ENCODE measurements at regions not wholly inside any gene's neighbourhood (a gene's known extent, or its start where the extent isn't known, plus 50 kb on each side); places are given as distances from the start of the nearest gene placed in this dataset.

DNA sequence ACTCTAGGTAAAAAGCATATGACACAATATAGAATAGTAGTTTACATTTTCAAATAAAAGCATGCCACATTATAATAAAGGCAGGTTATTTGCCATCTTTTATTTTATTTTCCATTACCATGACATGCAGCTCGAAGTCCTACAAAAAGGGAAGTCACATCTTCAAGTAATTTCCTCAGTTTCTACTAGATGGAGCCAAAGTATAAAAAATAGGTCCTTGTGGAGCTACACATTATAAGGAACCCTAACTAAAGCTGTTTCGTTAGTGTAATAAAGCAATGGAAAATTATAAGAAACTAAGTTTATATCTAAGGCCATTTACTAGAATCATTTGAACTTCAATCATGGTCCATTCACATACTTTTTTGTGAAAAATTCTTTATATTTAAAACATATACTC, 674.5 kb downstream of the KCNJ3 start:
- Histone ChIP-seq H3K27ac (no peak overlapping the region), H3K4me3 (no peak overlapping the region), H3K9me3 (ENCODE audit: low read depth, low read length) (no peaks in the 10 kb centered on the region), H3K9ac (ENCODE audit: insufficient read length) (no peak overlapping the region), H3K36me3 (ENCODE audit: insufficient read depth, low read length) (no peaks in the 10 kb centered on the region)
- TF ChIP-seq FOXP2 (optimal IDR thresholded peaks at IDR 0.05; ENCODE audit: control extremely low read depth, extremely low read length, insufficient read depth) (no peak), EZH2 (IDR thresholded peaks at IDR 0.05) (no peak), POLR2AphosphoS5 (IDR thresholded peaks at IDR 0.05; ENCODE audit: borderline replicate concordance, low read depth, low read length) (no peak)
- peak; percentile 18 for DNase-seq (ENCODE audit: low read depth, low spot score)

DNA sequence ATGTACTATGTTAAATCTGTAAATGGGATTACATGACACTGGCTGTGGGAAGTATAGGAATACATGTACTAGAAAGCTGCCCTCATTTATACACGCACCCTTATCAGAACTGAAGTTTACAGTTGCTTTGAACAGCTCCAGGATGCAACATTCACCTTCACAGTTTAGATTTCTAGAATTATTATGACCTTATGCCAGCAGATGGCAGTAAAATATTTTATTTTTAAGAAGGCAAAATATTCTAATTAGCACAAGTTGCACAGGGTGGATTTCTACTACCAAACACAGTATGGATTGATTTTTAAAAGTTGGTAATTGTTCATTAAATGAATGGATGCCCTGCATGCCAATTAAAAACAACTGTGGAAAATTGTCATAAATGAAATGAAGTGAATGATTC, 670.4 kb downstream of the KCNJ3 start:
- Histone ChIP-seq H3K27ac (no peak overlapping the region), H3K4me3 (no peak overlapping the region), H3K9me3 (ENCODE audit: low read depth, low read length) (no peaks in the 10 kb centered on the region), H3K9ac (ENCODE audit: insufficient read length) (no peak overlapping the region), H3K36me3 (ENCODE audit: insufficient read depth, low read length) (no peaks in the 10 kb centered on the region)
- TF ChIP-seq EZH2 (IDR thresholded peaks at IDR 0.05): no peak
- no peak for TF ChIP-seq FOXP2 (optimal IDR thresholded peaks at IDR 0.05; ENCODE audit: control extremely low read depth, extremely low read length, insufficient read depth)
- no peak for TF ChIP-seq POLR2AphosphoS5 (IDR thresholded peaks at IDR 0.05; ENCODE audit: borderline replicate concordance, low read depth, low read length)
- DNase-seq (ENCODE audit: low read depth, low spot score): peak; percentile 14

DNA sequence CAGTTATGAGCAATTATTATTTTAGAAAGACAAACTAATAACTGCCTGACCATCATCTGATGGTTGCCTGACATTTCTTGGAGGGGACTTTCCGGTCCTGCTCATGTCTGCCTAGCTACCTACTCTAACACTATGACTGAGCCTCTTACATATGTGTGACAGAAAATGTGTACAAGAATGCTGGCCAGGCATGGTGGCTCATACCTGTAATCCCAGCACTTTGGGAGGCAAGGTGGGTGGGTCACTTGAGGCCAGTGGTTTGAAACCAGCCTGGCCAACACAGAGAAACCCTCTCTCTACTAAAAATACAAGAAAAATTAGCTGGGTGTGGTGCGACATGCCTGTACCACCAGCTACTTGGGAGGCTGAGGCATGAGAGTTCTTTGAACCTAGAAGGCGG, 666.3 kb downstream of the KCNJ3 start:
- no peak for DNase-seq (ENCODE audit: low read depth, low spot score)
- Histone ChIP-seq H3K9me3 (ENCODE audit: low read depth, low read length) (no peaks in the 10 kb centered on the region), H3K4me3 (no peak overlapping the region), H3K36me3 (ENCODE audit: insufficient read depth, low read length) (no peaks in the 10 kb centered on the region), H3K9ac (ENCODE audit: insufficient read length) (no peak overlapping the region), H3K27ac (no peak overlapping the region)
- no peak for TF ChIP-seq POLR2AphosphoS5 (IDR thresholded peaks at IDR 0.05; ENCODE audit: borderline replicate concordance, low read depth, low read length)
- no peak for TF ChIP-seq EZH2 (IDR thresholded peaks at IDR 0.05)
- TF ChIP-seq FOXP2 (optimal IDR thresholded peaks at IDR 0.05; ENCODE audit: control extremely low read depth, extremely low read length, insufficient read depth): no peak

DNA sequence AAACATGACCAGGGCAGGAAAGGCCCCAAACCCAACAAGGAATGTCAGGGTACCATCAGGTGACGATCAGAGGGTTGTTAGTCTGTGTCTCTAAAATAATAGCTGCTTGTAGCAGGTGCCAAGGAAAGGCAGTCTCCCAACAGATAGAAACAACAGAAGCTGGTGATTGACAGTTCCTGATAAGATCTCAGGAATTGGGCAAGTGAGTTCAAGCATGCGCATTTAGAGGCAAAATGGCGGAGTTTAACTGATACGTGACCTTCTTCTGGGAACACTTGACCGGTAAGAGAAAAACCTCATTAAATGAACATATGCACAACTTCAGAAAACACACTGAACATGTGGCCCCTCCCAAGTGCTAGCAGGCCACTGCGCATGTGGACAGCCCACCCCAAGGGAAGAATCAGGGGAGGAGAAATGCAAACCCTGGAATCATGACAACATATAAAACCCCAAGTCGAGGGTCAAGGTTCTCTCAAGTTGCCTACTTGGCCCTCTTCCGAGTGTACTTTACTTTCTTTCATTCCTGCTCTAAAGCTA, 664.9 kb downstream of the KCNJ3 start:
- H3K4me3 ChIP-seq: no peak overlapping the region

DNA sequence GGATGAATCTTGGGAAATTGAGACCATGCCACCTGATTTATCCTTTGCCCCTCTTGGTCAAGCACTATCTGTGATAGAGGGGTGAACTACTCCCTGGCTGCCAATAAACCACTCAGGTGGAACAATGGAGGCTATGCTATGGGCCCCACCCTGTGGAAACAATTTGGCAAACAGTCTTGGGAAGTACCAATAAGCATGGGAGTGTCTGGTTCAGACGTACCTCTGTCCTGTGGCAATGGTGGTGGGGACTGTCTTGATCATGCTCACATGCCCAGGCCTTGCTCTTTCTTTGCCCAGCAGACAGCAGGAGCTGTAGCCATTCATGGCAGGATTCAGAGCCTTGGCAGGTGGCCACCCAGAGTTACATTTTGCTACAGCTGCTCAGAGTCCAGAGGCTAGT, 658.7 kb downstream of the KCNJ3 start:
- Histone ChIP-seq H3K36me3 (ENCODE audit: insufficient read depth, low read length) (no peaks in the 10 kb centered on the region), H3K27ac (no peak overlapping the region), H3K4me3 (no peak overlapping the region), H3K9me3 (ENCODE audit: low read depth, low read length) (no peaks in the 10 kb centered on the region), H3K9ac (ENCODE audit: insufficient read length) (no peak overlapping the region)
- TF ChIP-seq EZH2 (IDR thresholded peaks at IDR 0.05): no peak
- TF ChIP-seq FOXP2 (optimal IDR thresholded peaks at IDR 0.05; ENCODE audit: control extremely low read depth, extremely low read length, insufficient read depth): no peak
- no peak for TF ChIP-seq POLR2AphosphoS5 (IDR thresholded peaks at IDR 0.05; ENCODE audit: borderline replicate concordance, low read depth, low read length)
- DNase-seq (ENCODE audit: low read depth, low spot score): no peak

More for the DNA sequence above, 664.9 kb downstream of the KCNJ3 start:
- TF ChIP-seq EZH2 (IDR thresholded peaks at IDR 0.05) (no peak), FOXP2 (optimal IDR thresholded peaks at IDR 0.05; ENCODE audit: control extremely low read depth, extremely low read length, insufficient read depth) (no peak), POLR2AphosphoS5 (IDR thresholded peaks at IDR 0.05; ENCODE audit: borderline replicate concordance, low read depth, low read length) (no peak)
- Histone ChIP-seq H3K9ac (ENCODE audit: insufficient read length) (no peak overlapping the region), H3K27ac (no peak overlapping the region), H3K9me3 (ENCODE audit: low read depth, low read length) (no peaks in the 10 kb centered on the region), H3K36me3 (ENCODE audit: insufficient read depth, low read length) (no peaks in the 10 kb centered on the region)
- DNase-seq (ENCODE audit: low read depth, low spot score): no peak

DNA sequence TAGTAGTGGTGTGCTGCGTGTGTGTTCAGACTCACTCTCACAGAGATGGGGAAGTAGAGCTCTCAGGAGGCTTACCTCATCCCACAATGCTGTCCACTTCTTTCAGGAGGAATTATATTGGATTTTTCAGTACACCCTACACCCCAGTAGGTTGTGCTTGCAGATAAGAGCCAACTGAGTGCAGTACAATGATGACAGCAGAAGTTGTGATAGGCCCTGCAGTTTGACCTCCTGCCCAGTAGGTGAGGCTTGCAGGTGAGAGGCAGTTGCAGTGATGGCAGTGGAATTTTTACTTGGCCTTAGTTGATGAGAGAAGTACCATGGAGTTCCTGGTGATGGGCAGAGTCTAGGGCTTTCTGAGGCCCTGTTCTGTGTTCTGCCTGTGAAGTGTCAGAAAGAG, 657.8 kb downstream of the KCNJ3 start:
- H3K9ac ChIP-seq (ENCODE audit: insufficient read length): no peak overlapping the region
- no peak overlapping the region for H3K4me3 ChIP-seq
- no peak for DNase-seq (ENCODE audit: low read depth, low spot score)
- H3K27ac ChIP-seq: no peak overlapping the region
- no peak for TF ChIP-seq FOXP2 (optimal IDR thresholded peaks at IDR 0.05; ENCODE audit: control extremely low read depth, extremely low read length, insufficient read depth)
- TF ChIP-seq POLR2AphosphoS5 (IDR thresholded peaks at IDR 0.05; ENCODE audit: borderline replicate concordance, low read depth, low read length): no peak
- TF ChIP-seq EZH2 (IDR thresholded peaks at IDR 0.05): no peak
- no peaks in the 10 kb centered on the region for H3K9me3 ChIP-seq (ENCODE audit: low read depth, low read length)
- H3K36me3 ChIP-seq (ENCODE audit: insufficient read depth, low read length): no peaks in the 10 kb centered on the region

DNA sequence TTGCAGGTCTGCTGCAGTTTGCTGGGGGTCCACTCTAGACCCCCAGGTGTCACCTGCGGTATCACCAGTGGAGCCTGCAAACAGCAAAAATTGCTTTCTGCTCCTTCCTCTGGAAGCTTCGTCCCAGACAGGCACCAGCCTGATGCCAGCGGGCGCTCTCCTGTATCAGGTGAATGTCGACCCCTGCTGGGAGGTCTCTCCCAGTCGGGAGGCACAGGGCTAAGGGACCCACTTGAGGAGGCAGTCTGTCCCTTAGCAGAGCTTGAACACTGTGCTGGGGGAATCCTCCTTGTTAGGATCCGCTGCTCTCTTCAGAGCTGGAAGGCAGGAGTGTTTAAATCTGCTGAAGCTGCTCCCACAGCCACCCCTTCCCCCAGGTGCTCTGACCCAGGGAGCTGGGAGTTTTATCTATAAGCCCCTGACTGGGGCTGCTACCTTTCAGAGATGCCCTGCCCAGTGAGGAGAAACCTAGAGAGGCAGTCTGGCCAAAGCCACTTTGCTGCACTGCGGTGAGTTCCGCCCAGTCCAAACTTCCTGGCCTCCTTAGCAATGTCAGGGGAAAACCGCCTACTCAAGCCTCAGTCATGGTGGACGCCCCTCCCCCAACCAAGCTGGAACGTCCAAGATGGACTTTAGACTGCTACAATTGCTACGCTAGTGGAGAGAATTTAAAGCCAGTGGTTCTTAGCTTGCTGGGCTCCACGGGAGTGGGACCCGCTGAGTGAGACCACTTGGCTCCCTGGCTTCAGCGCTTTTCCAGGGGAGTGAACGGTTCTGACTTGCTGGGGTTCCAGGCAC, 652.5 kb downstream of the KCNJ3 start:
- Histone ChIP-seq H3K27ac (no peak overlapping the region), H3K9me3 (ENCODE audit: low read depth, low read length) (no peaks in the 10 kb centered on the region), H3K9ac (ENCODE audit: insufficient read length) (no peak overlapping the region), H3K36me3 (ENCODE audit: insufficient read depth, low read length) (no peaks in the 10 kb centered on the region), H3K4me3 (no peak overlapping the region)
- DNase-seq (ENCODE audit: low read depth, low spot score): no peak
- TF ChIP-seq FOXP2 (optimal IDR thresholded peaks at IDR 0.05; ENCODE audit: control extremely low read depth, extremely low read length, insufficient read depth) (no peak), EZH2 (IDR thresholded peaks at IDR 0.05) (no peak), POLR2AphosphoS5 (IDR thresholded peaks at IDR 0.05; ENCODE audit: borderline replicate concordance, low read depth, low read length) (no peak)

DNA sequence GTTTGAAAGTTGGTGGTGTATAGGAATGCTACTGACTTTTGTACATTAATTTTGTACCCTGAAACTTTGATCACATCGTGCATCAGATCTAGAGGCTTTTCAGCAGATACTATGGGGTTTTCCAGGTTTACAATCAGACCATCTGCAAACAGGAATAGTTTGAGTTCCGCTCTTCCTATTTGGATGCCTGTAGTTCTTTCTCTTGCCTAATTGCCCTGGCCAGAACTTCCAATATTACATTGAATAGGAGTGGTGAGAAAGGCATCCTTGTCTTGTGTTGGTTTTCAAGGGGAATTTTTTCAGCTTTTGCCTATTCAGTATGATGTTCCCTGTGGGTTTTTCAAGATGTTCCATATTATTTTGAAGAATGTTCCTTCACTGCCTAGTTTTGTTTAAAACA, 633.5 kb downstream of the KCNJ3 start:
- Histone ChIP-seq H3K27ac (no peak overlapping the region), H3K9me3 (ENCODE audit: low read depth, low read length) (no peaks in the 10 kb centered on the region), H3K9ac (ENCODE audit: insufficient read length) (no peak overlapping the region), H3K4me3 (no peak overlapping the region), H3K36me3 (ENCODE audit: insufficient read depth, low read length) (no peaks in the 10 kb centered on the region)
- DNase-seq (ENCODE audit: low read depth, low spot score): no peak
- TF ChIP-seq EZH2 (IDR thresholded peaks at IDR 0.05) (no peak), POLR2AphosphoS5 (IDR thresholded peaks at IDR 0.05; ENCODE audit: borderline replicate concordance, low read depth, low read length) (no peak), FOXP2 (optimal IDR thresholded peaks at IDR 0.05; ENCODE audit: control extremely low read depth, extremely low read length, insufficient read depth) (no peak)
